ENCODE measurements at regions not wholly inside any gene's neighbourhood (a gene's known extent, or its start where the extent isn't known, plus 50 kb on each side); places are given as distances from the start of the nearest gene placed in this dataset.

GRCh38 chr2:239616729-239617128, 215.9 kb upstream of the HDAC4 start:
- no peaks in the 10 kb centered on the region for H3K36me3 ChIP-seq (ENCODE audit: low read depth, missing control alignments)
- H3K4me3 ChIP-seq: no peak overlapping the region
- WGBS, 2 donors: 78 to 80% methylated on average over 2 of the region's 2 CpGs
- TF ChIP-seq POLR2A (IDR thresholded peaks at IDR 0.05): no peak
- TF ChIP-seq CTCF (IDR thresholded peaks at IDR 0.05): no peak
- no peaks in the 10 kb centered on the region for H3K9me3 ChIP-seq
- H3K4me1 ChIP-seq: no peaks in the 10 kb centered on the region
- intact Hi-C loops (cut with DNase I; ENCODE audit: low total_unique reads): no loop called here
- no peak overlapping the region for H3K27ac ChIP-seq
- no peak for DNase-seq
- no peaks in the 10 kb centered on the region for H3K27me3 ChIP-seq

- TF ChIP-seq CTCF (IDR thresholded peaks at IDR 0.05): no peak
- TF ChIP-seq POLR2A (IDR thresholded peaks at IDR 0.05): no peak
- intact Hi-C loops (cut with DNase I; ENCODE audit: low total_unique reads): no loop called here
- Histone ChIP-seq H3K27ac (no peak overlapping the region), H3K4me1 (no peaks in the 10 kb centered on the region), H3K9me3 (no peaks in the 10 kb centered on the region), H3K27me3 (no peaks in the 10 kb centered on the region), H3K36me3 (ENCODE audit: low read depth, missing control alignments) (no peaks in the 10 kb centered on the region), H3K4me3 (no peak overlapping the region)
- DNase-seq: no peak
- WGBS, 2 donors: 77 to 91% methylated on average over 3 to 11 of the region's 11 CpGs
Observed at GRCh38 chr2:239612133-239612532, 211.3 kb upstream of the HDAC4 start.

- no peak for TF ChIP-seq POLR2A (IDR thresholded peaks at IDR 0.05)
- TF ChIP-seq CTCF (IDR thresholded peaks at IDR 0.05): no peak
- Histone ChIP-seq H3K9me3 (no peaks in the 10 kb centered on the region), H3K27me3 (no peaks in the 10 kb centered on the region), H3K36me3 (ENCODE audit: low read depth, missing control alignments) (no peaks in the 10 kb centered on the region), H3K27ac (no peak overlapping the region), H3K4me3 (no peak overlapping the region), H3K4me1 (no peaks in the 10 kb centered on the region)
- intact Hi-C loops (cut with DNase I; ENCODE audit: low total_unique reads): no loop called here
- no peak for DNase-seq
- 97 to 100% methylated on average over 5 to 10 of the region's 10 CpGs for WGBS, 2 donors
Observed at GRCh38 chr2:239611222-239611795, 210.5 kb upstream of the HDAC4 start.

GRCh38 chr2:239610457-239611221, 209.8 kb upstream of the HDAC4 start:
- H3K9me3 ChIP-seq: no peaks in the 10 kb centered on the region
- no peak overlapping the region for H3K4me3 ChIP-seq
- TF ChIP-seq POLR2A (IDR thresholded peaks at IDR 0.05) (no peak), CTCF (IDR thresholded peaks at IDR 0.05) (no peak)
- H3K4me1 ChIP-seq: no peaks in the 10 kb centered on the region
- no peak overlapping the region for H3K27ac ChIP-seq
- no peak for DNase-seq
- intact Hi-C loops (cut with DNase I; ENCODE audit: low total_unique reads): no loop called here
- WGBS, 2 donors: 92 to 97% methylated on average over 5 to 9 of the region's 9 CpGs
- H3K36me3 ChIP-seq (ENCODE audit: low read depth, missing control alignments): no peaks in the 10 kb centered on the region
- no peaks in the 10 kb centered on the region for H3K27me3 ChIP-seq

Measured in testis (tissue), 2 donors.